ENCODE measurements at regions not wholly inside any gene's neighbourhood (a gene's known extent, or its start where the extent isn't known, plus 50 kb on each side); places are given as distances from the start of the nearest gene placed in this dataset.

GRCh38 chr4:12173496-12173895 lies 744.8 kb upstream of the HS3ST1 start:
- H3K4me3 ChIP-seq: no peak overlapping the region
- ATAC-seq (ENCODE audit: low FRiP score in 2 of 2) (no peak), DNase-seq (no peak)
- H3K27me3 ChIP-seq: no peaks in the 10 kb centered on the region
- H3K9me3 ChIP-seq: no peaks in the 10 kb centered on the region
- H3K36me3 ChIP-seq: no peaks in the 10 kb centered on the region
- TF ChIP-seq CTCF (IDR thresholded peaks at IDR 0.05) (no peak), POLR2A (IDR thresholded peaks at IDR 0.05) (no peak), POLR2AphosphoS5 (IDR thresholded peaks at IDR 0.05) (no peak), EP300 (IDR thresholded peaks at IDR 0.05) (no peak)
- no peak overlapping the region for H3K27ac ChIP-seq
- H3K4me1 ChIP-seq: no peaks in the 10 kb centered on the region
- WGBS, 2 donors: 73 to 74% methylated on average over 4 of the region's 4 CpGs

- Histone ChIP-seq H3K27me3 (no peaks in the 10 kb centered on the region), H3K4me3 (no peak overlapping the region), H3K4me1 (no peaks in the 10 kb centered on the region), H3K9me3 (no peaks in the 10 kb centered on the region), H3K36me3 (no peaks in the 10 kb centered on the region), H3K27ac (no peak overlapping the region)
- DNase-seq (no peak), ATAC-seq (ENCODE audit: low FRiP score in 2 of 2) (no peak)
- TF ChIP-seq POLR2A (IDR thresholded peaks at IDR 0.05): no peak
- TF ChIP-seq EP300 (IDR thresholded peaks at IDR 0.05): no peak
- no peak for TF ChIP-seq CTCF (IDR thresholded peaks at IDR 0.05)
- TF ChIP-seq POLR2AphosphoS5 (IDR thresholded peaks at IDR 0.05): no peak
- WGBS, 2 donors: 67 to 70% methylated on average over 3 of the region's 3 CpGs
Measured at GRCh38 chr4:12172198-12172973, 743.7 kb upstream of the HS3ST1 start.

- TF ChIP-seq POLR2AphosphoS5 (IDR thresholded peaks at IDR 0.05) (no peak), CTCF (IDR thresholded peaks at IDR 0.05) (no peak), EP300 (IDR thresholded peaks at IDR 0.05) (no peak), POLR2A (IDR thresholded peaks at IDR 0.05) (no peak)
- Histone ChIP-seq H3K36me3 (no peaks in the 10 kb centered on the region), H3K9me3 (no peaks in the 10 kb centered on the region), H3K4me1 (no peaks in the 10 kb centered on the region), H3K4me3 (no peak overlapping the region), H3K27me3 (no peaks in the 10 kb centered on the region), H3K27ac (no peak overlapping the region)
- ATAC-seq (ENCODE audit: low FRiP score in 2 of 2) (no peak), DNase-seq (no peak)
- WGBS, 2 donors: 77 to 92% methylated on average over 4 of the region's 4 CpGs
Measured at GRCh38 chr4:12170308-12170707, 741.6 kb upstream of the HS3ST1 start.

GRCh38 chr4:12165616-12166015 lies 736.9 kb upstream of the HS3ST1 start:
- Histone ChIP-seq H3K27ac (no peak overlapping the region), H3K27me3 (no peaks in the 10 kb centered on the region), H3K4me1 (no peaks in the 10 kb centered on the region), H3K4me3 (no peak overlapping the region), H3K9me3 (no peaks in the 10 kb centered on the region), H3K36me3 (no peaks in the 10 kb centered on the region)
- DNase-seq (no peak), ATAC-seq (ENCODE audit: low FRiP score in 2 of 2) (no peak)
- TF ChIP-seq POLR2AphosphoS5 (IDR thresholded peaks at IDR 0.05) (no peak), POLR2A (IDR thresholded peaks at IDR 0.05) (no peak), EP300 (IDR thresholded peaks at IDR 0.05) (no peak), CTCF (IDR thresholded peaks at IDR 0.05) (no peak)

- no peaks in the 10 kb centered on the region for H3K9me3 ChIP-seq
- no peaks in the 10 kb centered on the region for H3K27me3 ChIP-seq
- DNase-seq: no peak
- H3K4me3 ChIP-seq: no peak overlapping the region
- TF ChIP-seq CTCF (IDR thresholded peaks at IDR 0.05): no peak
- no peak for TF ChIP-seq EP300 (IDR thresholded peaks at IDR 0.05)
- TF ChIP-seq POLR2A (IDR thresholded peaks at IDR 0.05): no peak
- no peak for TF ChIP-seq POLR2AphosphoS5 (IDR thresholded peaks at IDR 0.05)
- no peak for ATAC-seq (ENCODE audit: low FRiP score in 2 of 2)
- H3K4me1 ChIP-seq: no peaks in the 10 kb centered on the region
- no peak overlapping the region for H3K27ac ChIP-seq
- no peaks in the 10 kb centered on the region for H3K36me3 ChIP-seq
Measured at GRCh38 chr4:12146339-12146738, 717.6 kb upstream of the HS3ST1 start.
